ENCODE measurements at regions not wholly inside any gene's neighbourhood (a gene's known extent, or its start where the extent isn't known, plus 50 kb on each side); places are given as distances from the start of the nearest gene placed in this dataset.
"Not testable (repeated sequence)": the region's sequence is repeated elsewhere in the genome, so short reads cannot be mapped to it uniquely, and the experiment has no call there.

GRCh38 chr4:130027973-130028372 is 932.0 kb downstream of the C4orf33 start:
- DNase-seq, result no peak

GRCh38 chr4:130028552-130028951 is 932.6 kb downstream of the C4orf33 start:
- no peak for DNase-seq

GRCh38 chr4:130029442-130029841 is 933.5 kb downstream of the C4orf33 start:
- no peak for DNase-seq

GRCh38 chr4:130031858-130032257 is 935.9 kb downstream of the C4orf33 start:
- DNase-seq, result no peak

- DNase-seq, result not testable (repeated sequence)
These were observed 937.7 kb downstream of the C4orf33 start for GRCh38 chr4:130033657-130034056.

- no peak for DNase-seq
These were observed 938.9 kb downstream of the C4orf33 start for GRCh38 chr4:130034876-130035275.

GRCh38 chr4:130035391-130035790 is 939.4 kb downstream of the C4orf33 start:
- no peak for DNase-seq

- not testable (repeated sequence) for DNase-seq
These were observed 941.9 kb downstream of the C4orf33 start for GRCh38 chr4:130037866-130038265.

GRCh38 chr4:130038540-130038939 is 942.6 kb downstream of the C4orf33 start:
- not testable (repeated sequence) for DNase-seq

- DNase-seq, result no peak
These were observed 947.8 kb downstream of the C4orf33 start for GRCh38 chr4:130043732-130044160.

GRCh38 chr4:130044788-130045531 is 949.0 kb downstream of the C4orf33 start:
- no peak for DNase-seq

- DNase-seq, result no peak
These were observed 957.8 kb downstream of the C4orf33 start for GRCh38 chr4:130053723-130054122.

GRCh38 chr4:130054908-130055307 is 959.0 kb downstream of the C4orf33 start:
- no peak for DNase-seq

- no peak for DNase-seq
These were observed 960.3 kb downstream of the C4orf33 start for GRCh38 chr4:130056286-130056685.

- no peak for DNase-seq
These were observed 968.5 kb downstream of the C4orf33 start for GRCh38 chr4:130064471-130064870.

- no peak for DNase-seq
These were observed 971.5 kb downstream of the C4orf33 start for GRCh38 chr4:130067419-130067818.

- no peak for DNase-seq
These were observed 972.1 kb downstream of the C4orf33 start for GRCh38 chr4:130068072-130068471.

GRCh38 chr4:130071746-130072145 is 975.8 kb downstream of the C4orf33 start:
- no peak for DNase-seq

- DNase-seq, result no peak
These were observed 977.3 kb downstream of the C4orf33 start for GRCh38 chr4:130073145-130073790.

- no peak for DNase-seq
These were observed 978.1 kb downstream of the C4orf33 start for GRCh38 chr4:130074096-130074495.

- no peak for DNase-seq
These were observed 981.3 kb downstream of the C4orf33 start for GRCh38 chr4:130077275-130077674.

GRCh38 chr4:130079027-130079426 is 983.1 kb downstream of the C4orf33 start:
- DNase-seq, result not testable (repeated sequence)

GRCh38 chr4:130080872-130081451 is 985.0 kb downstream of the C4orf33 start:
- no peak for DNase-seq

GRCh38 chr4:130090427-130090826 is 994.5 kb downstream of the C4orf33 start:
- DNase-seq, result no peak
